ACC112 (cell line): ENCODE measurements at regions not wholly inside any gene's neighbourhood (a gene's known extent, or its start where the extent isn't known, plus 50 kb on each side); places are given as distances from the start of the nearest gene placed in this dataset.

Experiments
- H2AFZ ChIP-seq: fragments of 200-600 bp; sonication (generic); one replicate; pipeline ENCODE4 v1.6.0; 2017; ENCODE audit warnings: antibody characterized with exemption, low read length; ENCODE audit not compliant: unreplicated experiment
- H3K27ac ChIP-seq: fragments of 200-600 bp; sonication (generic); 2 replicates; pipeline ENCODE4 v1.5.1; 2014; ENCODE audit warnings: low read depth, mild to moderate bottlenecking, antibody characterized with exemption, low read length, moderate library complexity
- H3K27me3 ChIP-seq: fragments of 200-600 bp; sonication (generic); 2 replicates; pipeline ENCODE4 v1.6.1; 2014; ENCODE audit warnings: mild to moderate bottlenecking, antibody characterized with exemption, low read length, moderate library complexity, mixed read lengths; ENCODE audit not compliant: insufficient read depth
- H3K36me3 ChIP-seq: fragments of 200-600 bp; sonication (generic); 2 replicates; pipeline ENCODE4 v1.6.1; 2016; ENCODE audit warnings: mild to moderate bottlenecking, antibody characterized with exemption, low read length, moderate library complexity, mixed read lengths; ENCODE audit not compliant: insufficient read depth
- H3K4me1 ChIP-seq: fragments of 200-600 bp; sonication (generic); one replicate; pipeline ENCODE4 v1.6.1; 2016; ENCODE audit warnings: low read length, mixed read lengths; ENCODE audit not compliant: insufficient read depth, unreplicated experiment, control insufficient read depth
- H3K4me3 ChIP-seq: fragments of 200-600 bp; sonication (generic); 2 replicates; pipeline ENCODE4 v1.5.1; 2014; ENCODE audit warnings: mild to moderate bottlenecking, low read depth, low read length
- H3K79me2 ChIP-seq: fragments of 200-600 bp; sonication (generic); one replicate; pipeline ENCODE4 v1.6.0; 2016; ENCODE audit warnings: low read length; ENCODE audit not compliant: control insufficient read depth, unreplicated experiment, insufficient read depth

- Histone ChIP-seq H2AFZ (no peak overlapping the region), H3K27me3 (no peaks in the 10 kb centered on the region), H3K4me3 (no peak overlapping the region), H3K79me2 (no peaks in the 10 kb centered on the region), H3K27ac (no peak overlapping the region), H3K4me1 (no peaks in the 10 kb centered on the region), H3K36me3 (no peaks in the 10 kb centered on the region)
Observed at GRCh38 chr9:28941856-28942255, 1368.6 kb upstream of the C9orf72 start.

GRCh38 chr9:28942941-28943340 lies 1369.7 kb upstream of the C9orf72 start:
- Histone ChIP-seq H3K79me2 (no peaks in the 10 kb centered on the region), H3K27me3 (no peaks in the 10 kb centered on the region), H3K27ac (no peak overlapping the region), H3K4me1 (no peaks in the 10 kb centered on the region), H3K4me3 (no peak overlapping the region), H3K36me3 (no peaks in the 10 kb centered on the region), H2AFZ (no peak overlapping the region)

GRCh38 chr9:28946648-28947047 lies 1373.4 kb upstream of the C9orf72 start:
- Histone ChIP-seq H3K79me2 (no peaks in the 10 kb centered on the region), H3K4me3 (no peak overlapping the region), H3K4me1 (no peaks in the 10 kb centered on the region), H3K27me3 (no peaks in the 10 kb centered on the region), H3K36me3 (no peaks in the 10 kb centered on the region), H2AFZ (no peak overlapping the region), H3K27ac (no peak overlapping the region)

GRCh38 chr9:28951945-28952344 lies 1378.7 kb upstream of the C9orf72 start:
- Histone ChIP-seq H3K36me3 (no peaks in the 10 kb centered on the region), H3K27me3 (no peaks in the 10 kb centered on the region), H3K27ac (no peak overlapping the region), H2AFZ (no peak overlapping the region), H3K4me3 (no peak overlapping the region), H3K4me1 (no peaks in the 10 kb centered on the region), H3K79me2 (no peaks in the 10 kb centered on the region)

- no peaks in the 10 kb centered on the region for H3K79me2 ChIP-seq
- H2AFZ ChIP-seq = no peak overlapping the region
- no peaks in the 10 kb centered on the region for H3K27me3 ChIP-seq
- no peak overlapping the region for H3K27ac ChIP-seq
- no peaks in the 10 kb centered on the region for H3K4me1 ChIP-seq
- H3K4me3 ChIP-seq = no peak overlapping the region
- H3K36me3 ChIP-seq = no peaks in the 10 kb centered on the region
Observed at GRCh38 chr9:28956116-28956880, 1383.0 kb upstream of the C9orf72 start.

GRCh38 chr9:28960602-28961001 lies 1387.3 kb upstream of the C9orf72 start:
- H3K4me1 ChIP-seq = no peaks in the 10 kb centered on the region
- no peak overlapping the region for H2AFZ ChIP-seq
- no peak overlapping the region for H3K4me3 ChIP-seq
- H3K27ac ChIP-seq = no peak overlapping the region
- no peaks in the 10 kb centered on the region for H3K36me3 ChIP-seq
- no peaks in the 10 kb centered on the region for H3K27me3 ChIP-seq
- no peaks in the 10 kb centered on the region for H3K79me2 ChIP-seq

GRCh38 chr9:28961623-28962022 lies 1388.3 kb upstream of the C9orf72 start:
- H3K79me2 ChIP-seq = no peaks in the 10 kb centered on the region
- H2AFZ ChIP-seq = no peak overlapping the region
- no peak overlapping the region for H3K4me3 ChIP-seq
- H3K27ac ChIP-seq = no peak overlapping the region
- no peaks in the 10 kb centered on the region for H3K27me3 ChIP-seq
- H3K4me1 ChIP-seq = no peaks in the 10 kb centered on the region
- no peaks in the 10 kb centered on the region for H3K36me3 ChIP-seq

- H3K36me3 ChIP-seq = no peaks in the 10 kb centered on the region
- H3K79me2 ChIP-seq = no peaks in the 10 kb centered on the region
- H3K4me1 ChIP-seq = no peaks in the 10 kb centered on the region
- H3K27me3 ChIP-seq = no peaks in the 10 kb centered on the region
- no peak overlapping the region for H3K4me3 ChIP-seq
- H3K27ac ChIP-seq = no peak overlapping the region
- H2AFZ ChIP-seq = no peak overlapping the region
Observed at GRCh38 chr9:28967226-28967625, 1393.9 kb upstream of the C9orf72 start.

GRCh38 chr9:28970241-28970654 lies 1397.0 kb upstream of the C9orf72 start:
- Histone ChIP-seq H3K4me3 (no peak overlapping the region), H3K27me3 (no peaks in the 10 kb centered on the region), H3K36me3 (no peaks in the 10 kb centered on the region), H3K4me1 (no peaks in the 10 kb centered on the region), H3K79me2 (no peaks in the 10 kb centered on the region), H3K27ac (no peak overlapping the region), H2AFZ (no peak overlapping the region)

- H3K79me2 ChIP-seq = no peaks in the 10 kb centered on the region
- H3K4me3 ChIP-seq = no peak overlapping the region
- no peak overlapping the region for H2AFZ ChIP-seq
- no peaks in the 10 kb centered on the region for H3K27me3 ChIP-seq
- H3K36me3 ChIP-seq = no peaks in the 10 kb centered on the region
- no peak overlapping the region for H3K27ac ChIP-seq
- H3K4me1 ChIP-seq = no peaks in the 10 kb centered on the region
Observed at GRCh38 chr9:28971881-28972280, 1398.6 kb upstream of the C9orf72 start.

- Histone ChIP-seq H3K27ac (no peak overlapping the region), H2AFZ (no peak overlapping the region), H3K27me3 (no peaks in the 10 kb centered on the region), H3K79me2 (no peaks in the 10 kb centered on the region), H3K4me1 (no peaks in the 10 kb centered on the region), H3K4me3 (no peak overlapping the region), H3K36me3 (no peaks in the 10 kb centered on the region)
Observed at GRCh38 chr9:28976250-28976649, 1403.0 kb upstream of the C9orf72 start.
